Caco-2 (cell line): ENCODE measurements at regions not wholly inside any gene's neighbourhood (a gene's known extent, or its start where the extent isn't known, plus 50 kb on each side); places are given as distances from the start of the nearest gene placed in this dataset.

Source experiments
- BruUV-seq: library from RNA; stranded (reverse); fragments of 400-500 nt; replicated peaks from 2 replicates; lab custom pipeline; 2021; lab: Mats Ljungman, UMichigan
- CTCF ChIA-PET: fragments of 300-600 bp; sonication (Branson Sonifier 250); formaldehyde crosslinking; loops from one replicate; lab custom pipeline; 2022; ENCODE audit warnings: antibody characterized with exemption; lab: Charles Lee
- POLR2A ChIA-PET: fragments of 300-600 bp; sonication (Branson Sonifier 250); formaldehyde crosslinking; loops from one replicate; lab custom pipeline; 2022; ENCODE audit warnings: antibody characterized with exemption; lab: Charles Lee
- DNase-seq, 2 experiments: peaks; one replicate each; pipeline versions ENCODE4 v3.0.0 to v3.0.0-alpha.2; 2020 to 2022
- H3K27me3 ChIP-seq: replicated peaks from 2 replicates; pipeline ENCODE4 v1.6.0; 2011; ENCODE audit warnings: low read length; ENCODE audit not compliant: control insufficient read depth, insufficient read depth
- H3K36me3 ChIP-seq: 2 replicates; pipeline ENCODE4 v1.5.1; 2011; ENCODE audit warnings: low read length; ENCODE audit not compliant: control insufficient read depth, insufficient read depth
- H3K4me1 ChIP-seq: fragments of 250-450 bp; sonication (Bioruptor Pico); 2 replicates; pipeline ENCODE4 v1.5.1; 2020; ENCODE audit warnings: mild to moderate bottlenecking
- H3K4me3 ChIP-seq: 2 replicates; pipeline ENCODE4 v1.5.1; 2011; ENCODE audit warnings: low read depth, mild to moderate bottlenecking, control low read depth, low read length
- H3K9me3 ChIP-seq: fragments of 250-450 bp; sonication (Bioruptor Pico); 2 replicates; pipeline ENCODE4 v1.5.1; 2020; ENCODE audit warnings: mild to moderate bottlenecking, moderate library complexity
- H3K27ac Mint-ChIP-seq: one replicate; pipeline ENCODE4 v1.8.0; 2022; ENCODE audit warnings: mixed read lengths; ENCODE audit not compliant: unreplicated experiment
- H3K27me3 Mint-ChIP-seq: one replicate; pipeline ENCODE4 v1.8.0; 2022; ENCODE audit warnings: mixed read lengths; ENCODE audit not compliant: insufficient read depth, unreplicated experiment
- H3K36me3 Mint-ChIP-seq: one replicate; pipeline ENCODE4 v1.8.0; 2022; ENCODE audit warnings: mild to moderate bottlenecking, mixed read lengths; ENCODE audit not compliant: insufficient read depth, unreplicated experiment
- H3K4me1 Mint-ChIP-seq: one replicate; pipeline ENCODE4 v1.8.0; 2022; ENCODE audit warnings: low read depth, mixed read lengths; ENCODE audit not compliant: unreplicated experiment
- H3K4me3 Mint-ChIP-seq: one replicate; pipeline ENCODE4 v1.8.0; 2022; ENCODE audit warnings: mild to moderate bottlenecking, moderate library complexity, mixed read lengths; ENCODE audit not compliant: unreplicated experiment
- H3K9me3 Mint-ChIP-seq: one replicate; pipeline ENCODE4 v1.8.0; 2022; ENCODE audit warnings: mixed read lengths; ENCODE audit not compliant: unreplicated experiment
- intact Hi-C: fragments of 100-400 bp; cut with micrococcal nuclease; formaldehyde crosslinking; loops from one replicate; pipeline ENCODE4 v1.10.0; 2022; ENCODE audit not compliant: unreplicated experiment
- TF ChIP-seq, protein P1 (sequence below), 2 experiments: fragments of 200-600 bp in 1 of 2; IDR thresholded peaks; 1 replicate in 1 of 2; 2 replicates in 1 of 2; pipeline versions ENCODE4 v1.5.1 to v1.8.0; 2011 to 2022; ENCODE audit warnings: antibody characterized with exemption in 1 of 2, control low read depth in 1 of 2, inconsistent platforms in 1 of 2, low read depth in 1 of 2, low read length in 1 of 2, mild to moderate bottlenecking in 1 of 2, moderate library complexity in 1 of 2; ENCODE audit not compliant: insufficient read depth in 1 of 2, severe bottlenecking in 1 of 2, unreplicated experiment in 1 of 2

- Mint-ChIP-seq H3K27me3 (peaks cover 19% of the 10 kb centered on the region), H3K4me3 (no peak overlapping the region), H3K27ac (no peak overlapping the region), H3K36me3 (no peaks in the 10 kb centered on the region), H3K9me3 (no peaks in the 10 kb centered on the region), H3K4me1 (no peaks in the 10 kb centered on the region)
- intact Hi-C loops, result no loop called here
- no peaks in the 10 kb centered on the region for H3K36me3 ChIP-seq
- H3K4me1 ChIP-seq, result no peaks in the 10 kb centered on the region
- no TSS peak for BruUV-seq
- no peak for DNase-seq
- TF ChIP-seq, protein P1, sequence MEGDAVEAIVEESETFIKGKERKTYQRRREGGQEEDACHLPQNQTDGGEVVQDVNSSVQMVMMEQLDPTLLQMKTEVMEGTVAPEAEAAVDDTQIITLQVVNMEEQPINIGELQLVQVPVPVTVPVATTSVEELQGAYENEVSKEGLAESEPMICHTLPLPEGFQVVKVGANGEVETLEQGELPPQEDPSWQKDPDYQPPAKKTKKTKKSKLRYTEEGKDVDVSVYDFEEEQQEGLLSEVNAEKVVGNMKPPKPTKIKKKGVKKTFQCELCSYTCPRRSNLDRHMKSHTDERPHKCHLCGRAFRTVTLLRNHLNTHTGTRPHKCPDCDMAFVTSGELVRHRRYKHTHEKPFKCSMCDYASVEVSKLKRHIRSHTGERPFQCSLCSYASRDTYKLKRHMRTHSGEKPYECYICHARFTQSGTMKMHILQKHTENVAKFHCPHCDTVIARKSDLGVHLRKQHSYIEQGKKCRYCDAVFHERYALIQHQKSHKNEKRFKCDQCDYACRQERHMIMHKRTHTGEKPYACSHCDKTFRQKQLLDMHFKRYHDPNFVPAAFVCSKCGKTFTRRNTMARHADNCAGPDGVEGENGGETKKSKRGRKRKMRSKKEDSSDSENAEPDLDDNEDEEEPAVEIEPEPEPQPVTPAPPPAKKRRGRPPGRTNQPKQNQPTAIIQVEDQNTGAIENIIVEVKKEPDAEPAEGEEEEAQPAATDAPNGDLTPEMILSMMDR (IDR thresholded peaks at IDR 0.05; ENCODE audit: insufficient read depth in 1 of 2, low read depth in 1 of 2, low read length in 1 of 2, severe bottlenecking in 1 of 2, unreplicated experiment in 1 of 2), result no peak
- no peaks in the 10 kb centered on the region for H3K27me3 ChIP-seq
- POLR2A ChIA-PET, result no interaction called here
- CTCF ChIA-PET, result no interaction called here
- H3K9me3 ChIP-seq, result no peaks in the 10 kb centered on the region
- H3K4me3 ChIP-seq, result no peak overlapping the region
Measured at GRCh38 chr11:122030286-122030685, 85.7 kb downstream of the BLID start.

DNA sequence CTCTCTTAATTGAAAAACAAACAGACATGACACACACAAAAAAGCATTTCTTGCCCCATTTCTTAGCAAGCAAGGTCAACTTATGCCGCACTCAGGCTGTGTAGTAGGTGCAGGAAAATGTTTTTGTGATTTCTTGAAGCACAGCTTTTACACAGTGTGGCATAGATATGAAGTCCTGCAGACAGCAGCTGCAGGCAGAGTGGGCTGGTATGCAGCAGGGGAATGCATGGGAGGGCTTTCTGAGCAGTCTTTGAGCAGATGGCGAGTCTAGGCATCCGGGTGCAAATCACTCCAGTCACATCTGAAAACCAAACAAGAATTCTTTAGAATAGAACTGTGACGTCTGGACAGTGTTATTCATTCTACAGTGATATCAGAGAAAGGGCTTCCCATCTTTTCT lies 87.5 kb downstream of the BLID start:
- no TSS peak for BruUV-seq
- Mint-ChIP-seq H3K4me1 (no peaks in the 10 kb centered on the region), H3K27me3 (peaks cover 16% of the 10 kb centered on the region), H3K36me3 (no peaks in the 10 kb centered on the region), H3K27ac (no peak overlapping the region), H3K4me3 (no peak overlapping the region), H3K9me3 (no peaks in the 10 kb centered on the region)
- H3K4me1 ChIP-seq, result no peaks in the 10 kb centered on the region
- no peaks in the 10 kb centered on the region; the same call in 1 of the 2 replicates for H3K27me3 ChIP-seq
- ChIA-PET POLR2A (no interaction called here), CTCF (no interaction called here)
- H3K9me3 ChIP-seq, result no peaks in the 10 kb centered on the region
- intact Hi-C loops, result no loop called here
- no peaks in the 10 kb centered on the region for H3K36me3 ChIP-seq
- TF ChIP-seq, protein P1 (IDR thresholded peaks at IDR 0.05; ENCODE audit: insufficient read depth in 1 of 2, low read depth in 1 of 2, low read length in 1 of 2, severe bottlenecking in 1 of 2, unreplicated experiment in 1 of 2), result no peak
- no peak for DNase-seq
- H3K4me3 ChIP-seq, result no peak overlapping the region

DNA sequence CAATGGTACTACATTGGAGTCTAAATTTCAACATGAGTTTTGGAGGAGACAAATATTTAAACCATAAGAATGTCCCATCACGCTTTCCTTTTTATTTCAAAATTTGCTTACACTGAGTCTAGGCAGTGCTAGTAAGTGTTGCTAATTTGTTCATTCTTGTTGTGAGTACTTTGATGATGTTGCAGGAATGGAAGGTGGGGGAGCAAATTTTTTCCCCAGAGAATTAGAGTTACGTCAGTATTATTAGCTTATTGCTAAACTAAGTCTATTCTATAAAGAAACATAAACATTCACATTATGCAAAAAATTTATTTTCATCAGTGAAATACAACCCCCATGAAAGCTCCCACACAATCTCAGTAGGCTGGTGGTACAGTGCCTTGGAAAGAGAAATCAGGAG lies 88.0 kb downstream of the BLID start:
- no peaks in the 10 kb centered on the region for H3K36me3 Mint-ChIP-seq
- TF ChIP-seq, protein P1 (IDR thresholded peaks at IDR 0.05; ENCODE audit: insufficient read depth in 1 of 2, low read depth in 1 of 2, low read length in 1 of 2, severe bottlenecking in 1 of 2, unreplicated experiment in 1 of 2), result no peak
- Histone ChIP-seq H3K4me3 (no peak overlapping the region), H3K4me1 (no peaks in the 10 kb centered on the region), H3K27me3 (no peaks in the 10 kb centered on the region; the same call in 1 of the 2 replicates), H3K9me3 (no peaks in the 10 kb centered on the region), H3K36me3 (no peaks in the 10 kb centered on the region)
- no peak overlapping the region for H3K4me3 Mint-ChIP-seq
- peaks cover 16% of the 10 kb centered on the region for H3K27me3 Mint-ChIP-seq
- CTCF ChIA-PET, result no interaction called here
- POLR2A ChIA-PET, result no interaction called here
- H3K4me1 Mint-ChIP-seq, result no peaks in the 10 kb centered on the region
- intact Hi-C loops, result no loop called here
- no peaks in the 10 kb centered on the region for H3K9me3 Mint-ChIP-seq
- DNase-seq, result no peak
- BruUV-seq, result no TSS peak
- H3K27ac Mint-ChIP-seq, result no peak overlapping the region
